ENCODE measurements at regions not wholly inside any gene's neighbourhood (a gene's known extent, or its start where the extent isn't known, plus 50 kb on each side); places are given as distances from the start of the nearest gene placed in this dataset.

DNA sequence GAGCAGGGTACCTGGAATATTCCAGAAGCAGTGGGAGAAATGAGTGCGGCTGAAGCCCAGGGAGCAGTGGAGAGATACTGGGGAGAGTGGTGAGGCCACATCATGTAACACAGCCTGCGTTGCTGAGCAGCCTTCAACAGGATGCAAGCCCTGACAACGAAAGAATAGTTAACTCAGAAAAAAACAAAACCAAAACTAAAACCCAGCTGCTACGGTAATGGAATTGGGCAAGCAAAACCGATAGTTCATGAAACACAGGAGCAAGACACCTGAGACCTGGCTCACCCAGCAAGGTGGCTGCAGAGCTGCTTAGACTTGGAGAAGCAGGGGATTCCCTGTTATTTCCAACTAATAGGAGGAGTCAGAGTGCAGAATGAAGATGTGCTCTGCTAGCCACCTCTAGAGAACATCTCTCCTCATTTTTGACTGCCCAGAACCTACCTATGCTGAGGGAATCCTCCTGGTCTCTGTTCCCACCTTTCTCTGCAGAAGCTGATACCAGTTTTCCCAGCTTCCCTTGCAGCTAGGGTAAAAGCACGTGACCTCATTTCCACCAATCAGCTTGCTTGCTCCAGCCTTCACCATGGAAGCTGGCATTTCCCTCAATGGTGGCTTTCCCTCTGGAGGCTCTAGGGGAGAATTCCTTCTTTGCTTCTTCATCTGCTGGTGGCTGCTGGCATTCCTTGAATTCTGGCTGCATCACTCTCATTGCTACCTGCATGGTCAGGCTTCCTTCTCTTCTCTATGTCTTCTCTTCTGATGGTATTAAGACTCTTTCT, 59.4 kb upstream of the XYLT1 start:
- no peak for DNase-seq

DNA sequence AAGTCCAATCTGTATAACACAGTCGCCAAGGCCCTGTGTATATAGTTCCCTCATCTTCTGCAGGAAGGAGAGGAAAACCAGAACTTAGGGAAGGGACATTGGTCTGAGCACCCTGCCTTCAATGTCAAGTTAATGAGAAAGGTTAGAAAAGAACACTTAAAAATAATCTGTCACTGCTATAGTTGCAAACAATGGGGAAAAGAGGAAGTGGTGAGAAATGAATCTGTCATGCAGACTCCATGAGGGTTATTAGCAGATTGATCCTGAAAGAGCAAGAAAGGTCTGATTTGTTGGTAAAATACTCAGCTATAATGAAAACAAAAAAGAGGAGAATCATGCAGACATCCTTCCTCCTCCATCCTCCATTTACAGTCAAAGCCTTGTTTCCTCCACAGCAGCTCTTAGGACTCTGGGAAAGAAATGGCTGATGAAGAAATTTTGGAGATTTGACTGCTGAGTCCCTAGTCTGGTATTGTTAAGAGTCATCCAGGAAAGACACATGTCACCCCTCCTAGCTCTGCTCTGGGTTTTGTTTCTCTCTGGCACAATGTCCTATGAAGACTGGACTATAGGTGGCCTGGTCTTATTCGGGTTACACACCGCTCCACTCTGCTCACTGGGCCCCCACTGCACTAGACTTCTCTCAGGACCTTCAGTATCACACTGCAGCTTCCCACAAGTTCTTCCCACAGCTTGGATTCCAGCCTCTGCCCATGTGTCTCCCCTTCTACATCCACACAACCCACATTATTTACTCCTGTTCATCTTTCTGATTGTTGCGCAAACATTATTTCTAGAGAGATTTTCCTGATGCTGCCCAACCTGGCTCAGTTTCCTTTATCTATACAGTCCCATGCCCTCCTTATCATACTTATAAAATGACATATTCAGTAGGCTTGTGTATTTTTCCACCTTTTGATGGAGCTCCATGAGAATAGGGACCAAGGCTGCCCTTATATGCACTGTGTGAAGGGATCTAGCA, 56.5 kb upstream of the XYLT1 start:
- DNase-seq = no peak

DNA sequence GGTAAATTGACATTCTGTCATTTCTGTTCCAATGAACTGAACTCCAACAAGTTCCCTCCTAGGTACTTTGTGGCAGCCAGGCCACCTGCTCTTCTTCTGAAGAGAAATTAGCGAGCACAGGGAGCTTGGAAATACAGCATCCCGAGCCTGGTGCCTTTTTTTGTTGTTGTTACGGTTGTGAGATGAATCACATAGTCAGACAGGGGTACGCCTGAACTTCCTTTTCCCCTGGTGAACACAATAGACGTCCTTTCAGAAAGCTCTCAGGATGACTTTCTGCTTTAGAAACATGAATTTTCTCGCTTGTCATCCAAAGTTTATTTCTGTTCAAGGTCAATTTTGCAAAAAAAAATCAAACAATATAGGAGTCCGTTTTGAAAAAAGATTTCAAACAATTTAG, 53.9 kb upstream of the XYLT1 start:
- no peak for DNase-seq

DNA sequence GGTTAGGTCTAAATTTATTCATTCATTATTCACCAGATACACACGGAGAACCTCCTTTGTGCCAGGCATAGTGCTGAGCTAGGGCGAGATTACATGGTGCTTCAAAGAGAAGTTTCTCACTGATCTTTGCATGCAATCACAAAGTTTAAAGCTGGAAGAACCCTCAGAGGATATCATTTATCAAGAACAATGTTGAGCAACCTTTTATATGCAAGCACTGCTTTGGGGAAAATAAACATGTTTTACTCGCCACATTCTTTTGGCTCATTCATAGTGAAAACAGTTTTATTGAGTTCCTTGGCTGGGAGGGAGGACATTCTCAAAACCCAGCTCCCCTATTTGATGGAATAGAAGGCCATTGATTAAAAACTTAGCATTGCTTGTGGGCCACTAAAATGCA, 49.8 kb upstream of the XYLT1 start:
- no peak for DNase-seq
